Superior temporal gyrus (tissue), 1 donor: ENCODE measurements at regions not wholly inside any gene's neighbourhood (a gene's known extent, or its start where the extent isn't known, plus 50 kb on each side); places are given as distances from the start of the nearest gene placed in this dataset.

Experiments used
- DNase-seq: peaks from one replicate; pipeline ENCODE4 v3.0.0-alpha.2; 2016; ENCODE audit errors: extremely low spot score

DNA sequence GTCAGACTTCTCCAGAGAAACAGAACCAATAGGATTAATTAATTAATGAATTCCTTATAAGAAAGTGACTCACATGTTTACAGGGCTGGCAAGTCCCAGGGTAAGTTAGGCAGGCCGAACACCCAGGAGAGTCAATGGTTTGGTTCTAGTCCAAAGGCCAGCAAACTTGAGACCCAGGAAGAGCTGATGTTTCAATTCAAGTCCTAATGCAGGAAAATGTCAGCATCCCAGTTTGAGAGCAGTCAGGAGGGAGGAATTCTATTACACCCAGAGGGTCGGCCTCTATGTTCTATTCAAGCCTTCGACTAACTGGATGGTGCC, 466.0 kb downstream of the INSC start:
- DNase-seq = no peak

GRCh38 chr11:15584158-15584557, 469.4 kb downstream of the INSC start:
- no peak for DNase-seq

- no peak for DNase-seq
These were observed 471.0 kb downstream of the INSC start for GRCh38 chr11:15585602-15586331.

DNA sequence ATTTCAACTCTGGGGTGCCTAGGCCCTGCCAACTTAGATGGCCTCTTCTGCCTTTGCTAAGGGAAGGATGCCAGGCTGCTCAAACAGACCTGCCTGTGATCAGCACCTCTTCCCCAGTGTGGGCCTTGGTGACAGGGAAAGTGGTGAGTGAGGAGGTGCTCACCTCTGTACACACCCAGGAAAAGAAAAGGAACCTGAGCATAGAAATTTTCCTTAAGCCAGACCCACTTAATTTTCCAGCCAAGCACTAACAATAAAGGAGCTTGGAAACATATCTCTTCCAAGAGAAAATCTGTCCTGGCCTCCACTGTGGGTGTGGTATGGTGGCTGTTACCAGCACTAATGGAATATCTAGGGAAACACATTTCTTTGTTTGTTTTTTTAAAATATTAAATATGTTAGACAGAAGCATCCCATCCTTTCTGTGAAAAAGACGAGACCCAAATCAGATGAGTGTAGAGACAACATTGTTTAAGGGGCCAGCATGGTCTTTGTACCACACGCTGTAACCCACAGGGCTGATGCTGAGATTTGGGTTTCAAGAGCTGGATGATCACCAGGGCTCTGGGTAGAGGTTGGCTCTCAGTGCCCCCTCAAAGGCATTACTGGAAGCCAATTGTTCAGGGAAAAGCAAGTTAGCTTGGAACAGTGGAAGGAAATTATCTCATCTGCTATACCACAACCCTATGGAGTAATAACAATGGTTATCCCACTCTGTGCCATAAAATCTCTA, 472.2 kb downstream of the INSC start:
- no peak for DNase-seq

- no peak for DNase-seq
These were observed 474.4 kb downstream of the INSC start for GRCh38 chr11:15589070-15589626.

DNA sequence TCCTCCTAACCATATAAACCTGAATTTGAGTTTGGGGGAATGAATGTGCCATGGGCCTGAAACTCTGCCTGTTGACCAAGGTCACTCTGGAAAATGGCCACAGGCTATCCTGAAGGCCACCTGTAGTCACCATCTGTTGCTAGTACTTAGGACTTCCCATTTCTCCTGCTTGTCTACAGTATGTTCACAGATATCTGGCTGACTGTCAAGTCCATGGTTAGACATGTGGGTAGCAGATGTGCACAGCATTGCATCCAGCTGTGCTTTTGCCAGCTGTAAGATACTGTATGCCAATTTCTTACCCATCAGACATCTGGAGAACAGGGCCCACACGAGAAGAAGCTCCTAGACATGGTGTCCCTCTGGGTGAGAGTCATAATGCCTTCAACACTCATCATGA, 475.4 kb downstream of the INSC start:
- no peak for DNase-seq

DNA sequence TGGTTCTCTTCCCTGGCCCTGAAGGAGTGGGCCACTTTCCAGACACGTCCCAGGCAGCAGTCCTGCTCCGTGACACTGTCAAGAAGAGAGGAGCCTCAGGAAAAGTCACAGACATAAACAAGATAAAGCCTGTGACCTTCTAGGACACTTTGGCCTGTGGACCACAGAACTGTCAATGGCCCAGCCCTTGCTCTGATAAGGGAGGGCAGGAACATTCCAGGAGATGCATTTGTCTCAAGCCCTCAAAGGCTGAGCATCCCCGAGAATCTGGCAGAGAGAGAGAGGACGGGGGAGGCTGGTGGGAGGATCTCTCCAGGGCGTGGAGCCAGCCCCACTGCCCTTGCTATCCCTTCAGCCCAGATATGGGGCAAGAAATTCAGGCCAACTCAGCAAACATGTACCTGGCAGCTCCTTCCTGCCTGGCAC, 476.4 kb downstream of the INSC start:
- DNase-seq = no peak

- DNase-seq = no peak
These were observed 479.9 kb downstream of the INSC start for GRCh38 chr11:15594607-15595006.

- no peak for DNase-seq
These were observed 484.7 kb downstream of the INSC start for GRCh38 chr11:15599376-15599775.

GRCh38 chr11:15602047-15602446, 487.3 kb downstream of the INSC start:
- DNase-seq = no peak

- no peak for DNase-seq
These were observed 488.3 kb downstream of the INSC start for GRCh38 chr11:15602785-15603567.

DNA sequence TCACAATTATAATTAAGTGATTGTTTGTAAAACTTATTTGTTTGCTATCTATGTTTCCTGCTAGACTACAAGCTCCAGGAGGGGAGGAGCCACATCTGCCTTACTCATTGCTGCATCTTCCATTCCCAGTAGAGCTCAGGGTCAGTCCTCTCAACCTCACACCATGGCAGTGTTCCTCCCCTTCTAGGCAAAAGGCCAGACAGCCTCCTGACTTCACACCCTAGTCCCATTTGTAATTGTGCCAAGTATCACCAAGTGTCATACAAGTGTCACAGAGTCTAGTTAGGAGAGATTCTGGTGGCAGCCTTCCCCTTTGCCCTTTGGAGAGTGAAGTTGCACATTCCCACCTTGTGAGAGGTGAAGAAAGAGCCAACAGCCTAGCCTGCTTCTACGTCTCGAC, 490.4 kb downstream of the INSC start:
- no peak for DNase-seq

GRCh38 chr11:15607361-15608036, 492.8 kb downstream of the INSC start:
- no peak for DNase-seq

DNA sequence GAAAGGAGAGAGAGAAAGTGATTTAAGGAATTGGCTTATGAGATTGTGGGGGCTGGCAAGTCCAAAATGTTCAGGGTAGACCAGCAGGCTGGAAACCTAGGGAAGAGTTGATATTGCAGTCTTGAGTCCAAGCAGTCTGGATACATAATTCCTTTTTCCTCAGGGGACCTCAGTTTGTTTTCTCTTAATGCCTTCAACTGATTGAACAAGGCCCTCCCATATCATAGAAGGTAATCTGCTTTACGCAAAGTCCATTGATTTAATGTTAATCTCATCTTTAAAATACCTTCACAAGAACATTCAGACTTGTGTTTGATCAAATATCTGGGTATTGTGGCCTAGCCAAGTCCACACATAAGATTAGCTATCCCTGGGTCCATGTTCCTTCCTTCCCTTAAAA, 494.7 kb downstream of the INSC start:
- DNase-seq = no peak

DNA sequence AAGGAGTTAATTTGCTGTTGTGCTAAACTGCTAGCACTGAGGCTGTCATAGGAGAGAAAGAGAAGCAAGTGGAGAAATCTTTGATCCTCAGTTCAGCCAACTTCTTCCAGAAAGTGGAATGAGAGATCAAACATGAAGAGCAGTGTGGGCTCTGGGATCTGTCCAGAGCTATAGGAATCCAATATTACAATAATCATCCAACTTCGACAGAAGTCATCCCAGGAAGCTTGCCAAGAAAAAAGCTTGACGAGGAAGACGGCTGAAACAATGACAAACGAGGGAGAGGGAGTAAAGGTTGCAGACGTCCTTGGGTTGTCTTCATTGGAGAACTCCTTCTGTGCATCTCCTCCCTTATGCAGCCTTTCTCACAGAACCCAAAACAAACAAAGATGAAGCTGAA, 496.2 kb downstream of the INSC start:
- no peak for DNase-seq

- no peak for DNase-seq
These were observed 498.5 kb downstream of the INSC start for GRCh38 chr11:15613251-15613650.

DNA sequence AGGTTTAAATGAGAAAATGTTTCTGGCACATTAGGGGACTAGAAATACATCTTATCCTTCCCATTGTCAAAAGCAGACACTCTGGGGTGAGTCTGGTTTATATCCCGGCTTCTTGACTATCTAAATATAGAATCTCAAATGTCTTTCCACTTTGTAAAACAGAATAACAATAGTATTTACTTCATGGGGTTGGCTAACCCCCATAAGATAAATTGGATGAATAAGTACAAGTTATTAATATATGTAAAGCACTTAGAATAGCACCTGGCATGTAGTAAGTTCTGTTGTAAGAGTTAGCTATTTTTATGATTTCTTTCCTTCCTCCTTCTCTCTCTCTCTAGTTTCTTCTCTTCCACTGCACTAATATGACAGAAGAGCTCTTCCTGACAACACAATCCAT, 499.1 kb downstream of the INSC start:
- DNase-seq = no peak

DNA sequence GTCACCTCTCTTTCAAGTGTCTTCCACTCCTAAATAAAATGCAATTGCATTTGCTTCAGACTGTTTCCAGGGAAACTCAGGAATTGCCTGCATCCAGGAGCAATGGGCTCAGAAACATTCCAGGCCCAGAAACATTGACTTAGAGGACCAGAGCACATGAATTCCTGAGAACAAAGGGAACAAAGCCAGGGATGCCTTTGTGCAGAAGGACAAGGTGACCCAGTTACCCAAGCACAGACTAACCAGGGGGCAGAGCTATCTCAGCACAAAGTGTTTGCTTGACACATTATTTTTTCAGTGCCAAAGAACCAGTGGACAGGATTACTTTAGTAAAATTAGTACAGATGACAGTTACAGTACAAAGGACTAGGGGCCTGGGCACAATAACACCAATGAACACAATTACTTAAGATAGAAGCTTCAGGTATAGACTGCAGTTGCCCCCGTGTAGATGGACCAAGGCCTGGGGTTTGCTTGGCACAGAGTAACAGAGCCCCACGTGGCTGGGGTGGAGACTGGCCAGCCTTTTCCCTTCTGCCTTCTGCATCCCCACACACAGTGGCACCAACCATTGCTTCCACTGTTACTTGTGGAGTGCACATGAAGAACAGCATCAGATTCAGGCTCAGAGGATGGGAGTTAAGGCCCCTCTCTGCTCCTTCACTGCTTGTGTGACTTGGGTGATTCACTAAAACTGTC, 500.8 kb downstream of the INSC start:
- DNase-seq = peak; percentile 14

GRCh38 chr11:15616130-15617105, 501.7 kb downstream of the INSC start:
- no peak for DNase-seq

- DNase-seq = no peak
These were observed 502.4 kb downstream of the INSC start for GRCh38 chr11:15617126-15617525.
